ENCODE measurements at regions not wholly inside any gene's neighbourhood (a gene's known extent, or its start where the extent isn't known, plus 50 kb on each side); places are given as distances from the start of the nearest gene placed in this dataset.

- no peak for TF ChIP-seq MAFK (IDR thresholded peaks at IDR 0.05; ENCODE audit: low read depth, low read length)
Observed at GRCh38 chr20:22005535-22005934, 300.1 kb downstream of the PAX1 start (continued).

GRCh38 chr20:22004946-22005345 is 299.5 kb downstream of the PAX1 start:
- Histone ChIP-seq H3K4ac (replicated peaks; ENCODE audit: insufficient read length, low read depth, low read length) (no peak overlapping the region), H3K56ac (replicated peaks; ENCODE audit: insufficient read length, low read depth, low read length) (no peak overlapping the region)
- 90% methylated on average over 2 of the region's 2 CpGs; no CpG with 5 or more reads in 1 of the 2 experiments for WGBS, 2 experiments (ENCODE audit: extremely low coverage in 1 of 2, insufficient coverage in 1 of 2, insufficient read length in 1 of 2, insufficient replicate concordance in 2 of 2, low coverage in 1 of 2, low lambda C conversion rate in 2 of 2, missing lambda C conversion rate in 1 of 2)
- TF ChIP-seq POU5F1 (IDR thresholded peaks at IDR 0.05; ENCODE audit: low read depth, low read length) (no peak), E2F6 (IDR thresholded peaks at IDR 0.05) (no peak), ATF2 (IDR thresholded peaks at IDR 0.05; ENCODE audit: low read length) (no peak), RFX5 (IDR thresholded peaks at IDR 0.05; ENCODE audit: borderline replicate concordance, low read depth, low read length) (no peak)

More at GRCh38 chr20:22004946-22005345, 299.5 kb downstream of the PAX1 start:
- DNase-seq (ENCODE audit: low read depth in 1 of 2, low spot score in 2 of 2) = no peak
- H2BK5ac ChIP-seq (ENCODE audit: low read depth, low read length) = no peak overlapping the region
- H3K36me3 ChIP-seq (ENCODE audit: control insufficient read depth in 2 of 4, insufficient read depth in 4 of 4, low read length in 3 of 4) = no peaks in the 10 kb centered on the region
- no peak overlapping the region for H3K4me2 ChIP-seq (ENCODE audit: insufficient read depth in 1 of 2, low read depth in 2 of 2, low read length in 2 of 2)
- H2BK120ac ChIP-seq (replicated peaks; ENCODE audit: low read depth, low read length) = no peak overlapping the region
- no peaks in the 10 kb centered on the region for H3K4me1 ChIP-seq (replicated peaks in 1 of 4; ENCODE audit: control insufficient read depth in 3 of 4, insufficient read depth in 4 of 4, low read length in 3 of 4)
- ChIA-PET POLR2A (ENCODE audit: partially characterized antibody) (no interaction called here), CTCF (ENCODE audit: partially characterized antibody) (no interaction called here)
- H3K9ac ChIP-seq (replicated peaks in 1 of 4; ENCODE audit: extremely low read depth in 1 of 4, low read depth in 3 of 4, low read length in 3 of 4) = no peak overlapping the region
- H3K9me3 ChIP-seq (ENCODE audit: insufficient read depth in 2 of 2, low read depth in 1 of 2, low read length in 1 of 2) = peaks cover 12 to 19% of the 10 kb centered on the region in 2 experiments; a peak in 2 of 4 replicates
- no peak overlapping the region for H2AK5ac ChIP-seq (ENCODE audit: low read depth, low read length)
- no peaks in the 10 kb centered on the region for H3K79me1 ChIP-seq (ENCODE audit: low read depth, low read length)
- no peak overlapping the region for H3K14ac ChIP-seq (ENCODE audit: insufficient read length)
- no peak overlapping the region for H3K23ac ChIP-seq (ENCODE audit: insufficient read length)
- H4K8ac ChIP-seq (ENCODE audit: extremely low read depth, insufficient read depth, low read length) = no peak overlapping the region
- H4K20me1 ChIP-seq (replicated peaks in 1 of 2; ENCODE audit: control insufficient read depth in 1 of 2, insufficient read depth in 2 of 2, low read length in 2 of 2) = no peaks in the 10 kb centered on the region
- H3K27me3 ChIP-seq (replicated peaks in 1 of 4; ENCODE audit: control insufficient read depth in 3 of 4, extremely low read depth in 1 of 4, insufficient read depth in 3 of 4, low read length in 3 of 4) = no peaks in the 10 kb centered on the region
- no peak overlapping the region for H4K5ac ChIP-seq (ENCODE audit: insufficient read length, low read depth, low read length)
- no peak overlapping the region for H3K4me3 ChIP-seq (ENCODE audit: extremely low read depth in 1 of 4, insufficient read depth in 2 of 4, low read depth in 3 of 4, low read length in 4 of 4)
- H3K27ac ChIP-seq (ENCODE audit: low read depth, low read length) = no peak overlapping the region
- H2BK20ac ChIP-seq (ENCODE audit: low read length) = no peak overlapping the region
- H2BK12ac ChIP-seq (ENCODE audit: low read depth, low read length) = no peak overlapping the region
- H4K91ac ChIP-seq (replicated peaks; ENCODE audit: insufficient read length, low read length) = no peak overlapping the region
- H3K23me2 ChIP-seq (ENCODE audit: low read depth, low read length) = no peaks in the 10 kb centered on the region
- no peak overlapping the region for H2BK15ac ChIP-seq (ENCODE audit: low read length)
- no peak for FAIRE-seq
- no peak overlapping the region for H2AFZ ChIP-seq (ENCODE audit: low read length)
- H3K18ac ChIP-seq (ENCODE audit: extremely low read depth, low read length) = no peak overlapping the region
- no peaks in the 10 kb centered on the region for H3K79me2 ChIP-seq (ENCODE audit: control insufficient read depth in 1 of 2, insufficient read depth in 2 of 2, low read length in 2 of 2)

Data from H1 (cell line).